ENCODE measurements at regions not wholly inside any gene's neighbourhood (a gene's known extent, or its start where the extent isn't known, plus 50 kb on each side); places are given as distances from the start of the nearest gene placed in this dataset.

DNA sequence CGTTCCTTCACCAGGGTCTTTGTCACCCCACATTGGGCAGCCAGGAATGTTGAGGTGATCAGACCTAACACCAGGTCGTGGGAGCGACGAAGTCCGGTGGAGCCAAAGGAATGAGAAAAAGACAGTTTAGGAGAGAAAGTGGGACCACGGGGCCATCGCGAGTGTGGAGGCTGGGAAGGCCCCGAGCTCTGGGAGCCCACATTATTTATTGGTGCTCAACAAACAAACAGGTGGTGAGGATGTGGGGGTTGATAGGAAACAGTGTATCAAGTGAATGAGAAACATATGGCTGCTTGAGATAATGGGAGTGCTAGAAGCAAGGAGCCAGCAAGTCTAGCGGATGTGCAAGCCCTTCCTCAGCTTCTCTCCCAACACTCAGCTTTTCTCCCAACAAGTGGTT is 287.1 kb upstream of the SGK1 start:
- in situ Hi-C loops (cut with HindIII; ENCODE audit: low pct_ligation_motif_present, low sequenced_read_pairs) = no loop called here
- H3K36me3 ChIP-seq (replicated peaks) = no peaks in the 10 kb centered on the region
- no peak overlapping the region for H3K4me3 ChIP-seq (ENCODE audit: low read depth, low read length)
- H3K27me3 ChIP-seq (replicated peaks) = no peaks in the 10 kb centered on the region
- TF ChIP-seq, protein P1, sequence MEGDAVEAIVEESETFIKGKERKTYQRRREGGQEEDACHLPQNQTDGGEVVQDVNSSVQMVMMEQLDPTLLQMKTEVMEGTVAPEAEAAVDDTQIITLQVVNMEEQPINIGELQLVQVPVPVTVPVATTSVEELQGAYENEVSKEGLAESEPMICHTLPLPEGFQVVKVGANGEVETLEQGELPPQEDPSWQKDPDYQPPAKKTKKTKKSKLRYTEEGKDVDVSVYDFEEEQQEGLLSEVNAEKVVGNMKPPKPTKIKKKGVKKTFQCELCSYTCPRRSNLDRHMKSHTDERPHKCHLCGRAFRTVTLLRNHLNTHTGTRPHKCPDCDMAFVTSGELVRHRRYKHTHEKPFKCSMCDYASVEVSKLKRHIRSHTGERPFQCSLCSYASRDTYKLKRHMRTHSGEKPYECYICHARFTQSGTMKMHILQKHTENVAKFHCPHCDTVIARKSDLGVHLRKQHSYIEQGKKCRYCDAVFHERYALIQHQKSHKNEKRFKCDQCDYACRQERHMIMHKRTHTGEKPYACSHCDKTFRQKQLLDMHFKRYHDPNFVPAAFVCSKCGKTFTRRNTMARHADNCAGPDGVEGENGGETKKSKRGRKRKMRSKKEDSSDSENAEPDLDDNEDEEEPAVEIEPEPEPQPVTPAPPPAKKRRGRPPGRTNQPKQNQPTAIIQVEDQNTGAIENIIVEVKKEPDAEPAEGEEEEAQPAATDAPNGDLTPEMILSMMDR (IDR thresholded peaks at IDR 0.05; ENCODE audit: low read depth, low read length, missing control alignments) = no peak
- H3K27ac ChIP-seq = no peak overlapping the region
- no peak for DNase-seq

DNA sequence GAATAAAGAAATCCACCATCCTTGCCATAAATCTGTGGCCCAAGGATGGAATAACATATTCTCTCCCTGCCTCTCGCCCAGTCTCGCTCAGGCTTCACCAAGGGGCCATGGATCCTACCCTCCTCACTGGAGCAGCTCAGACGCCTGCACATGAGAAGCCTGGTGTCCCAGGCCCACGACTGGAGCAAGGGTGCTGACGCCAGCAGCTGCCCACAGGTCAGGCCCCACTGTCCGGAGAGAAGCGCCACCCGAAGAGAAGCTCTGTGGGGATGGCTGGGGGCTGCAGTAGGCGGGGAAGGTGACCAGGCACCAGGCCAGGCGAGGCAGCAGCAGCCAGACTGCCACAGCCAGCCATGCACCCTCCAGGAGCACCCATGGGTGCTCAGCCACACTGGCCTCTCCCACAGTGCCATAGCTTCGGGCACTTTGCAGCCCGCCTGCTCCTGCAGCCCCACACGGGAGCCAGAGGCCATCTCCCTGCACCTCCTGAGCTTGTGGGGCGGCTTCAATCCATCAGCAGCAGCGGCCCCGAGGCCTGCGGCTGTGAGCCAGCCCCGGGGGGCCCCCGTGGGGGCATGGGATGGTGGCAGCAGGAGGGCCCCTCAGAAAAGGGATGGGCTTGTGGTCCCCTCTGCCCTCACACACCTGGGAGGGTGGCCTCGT is 286.2 kb upstream of the SGK1 start:
- no peaks in the 10 kb centered on the region for H3K27me3 ChIP-seq (replicated peaks)
- H3K4me3 ChIP-seq (ENCODE audit: low read depth, low read length) = no peak overlapping the region
- no peak overlapping the region for H3K27ac ChIP-seq
- TF ChIP-seq, protein P1 (IDR thresholded peaks at IDR 0.05; ENCODE audit: low read depth, low read length, missing control alignments) = no peak
- in situ Hi-C loops (cut with HindIII; ENCODE audit: low pct_ligation_motif_present, low sequenced_read_pairs) = no loop called here
- no peak for DNase-seq
- H3K36me3 ChIP-seq (replicated peaks) = no peaks in the 10 kb centered on the region

DNA sequence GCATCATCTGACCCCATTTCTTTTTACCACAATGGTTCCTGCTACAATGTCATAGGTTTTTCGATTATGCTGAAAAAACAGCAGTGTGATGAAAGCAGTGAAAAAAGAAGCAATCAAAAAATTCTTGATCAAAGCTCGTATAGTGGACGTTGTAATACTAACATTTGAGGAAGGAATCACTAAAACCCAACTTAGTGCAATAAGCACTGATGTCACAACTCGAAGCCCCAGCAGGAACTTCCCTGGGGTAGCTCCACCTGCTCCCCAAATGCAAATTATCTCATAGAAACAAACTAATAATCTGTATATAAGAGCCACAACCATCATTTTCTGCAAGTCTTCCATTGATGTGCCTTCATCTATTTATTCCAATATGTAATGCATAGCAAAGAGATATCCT is 285.6 kb upstream of the SGK1 start:
- in situ Hi-C loops (cut with HindIII; ENCODE audit: low pct_ligation_motif_present, low sequenced_read_pairs) = no loop called here
- TF ChIP-seq, protein P1 (IDR thresholded peaks at IDR 0.05; ENCODE audit: low read depth, low read length, missing control alignments) = no peak
- DNase-seq = no peak
- H3K27ac ChIP-seq = no peak overlapping the region
- H3K36me3 ChIP-seq (replicated peaks) = no peaks in the 10 kb centered on the region
- H3K4me3 ChIP-seq (ENCODE audit: low read depth, low read length) = no peak overlapping the region
- no peaks in the 10 kb centered on the region for H3K27me3 ChIP-seq (replicated peaks)

DNA sequence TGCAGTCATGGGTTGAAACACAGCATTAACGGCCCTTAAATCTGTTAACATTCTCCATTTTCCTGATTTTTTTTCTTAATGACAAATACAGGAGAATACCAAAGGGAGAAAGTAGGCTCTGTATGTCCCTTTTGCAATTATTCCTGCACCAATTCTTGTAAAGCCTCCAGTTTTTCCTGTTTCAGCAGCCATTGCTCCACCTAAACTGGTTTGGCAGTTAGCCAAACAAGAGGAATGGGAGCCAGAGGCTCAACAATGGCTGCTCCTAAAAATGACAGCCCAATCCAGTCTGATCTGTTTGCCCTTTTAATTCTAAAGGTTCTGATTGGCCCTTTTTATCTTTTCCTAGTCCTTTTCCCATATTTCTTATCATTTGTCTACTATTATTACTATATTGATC is 284.2 kb upstream of the SGK1 start:
- in situ Hi-C loops (cut with HindIII; ENCODE audit: low pct_ligation_motif_present, low sequenced_read_pairs) = no loop called here
- DNase-seq = no peak
- TF ChIP-seq, protein P1 (IDR thresholded peaks at IDR 0.05; ENCODE audit: low read depth, low read length, missing control alignments) = no peak
- Histone ChIP-seq H3K27ac (no peak overlapping the region), H3K27me3 (replicated peaks) (no peaks in the 10 kb centered on the region), H3K4me3 (ENCODE audit: low read depth, low read length) (no peak overlapping the region), H3K36me3 (replicated peaks) (no peaks in the 10 kb centered on the region)

DNA sequence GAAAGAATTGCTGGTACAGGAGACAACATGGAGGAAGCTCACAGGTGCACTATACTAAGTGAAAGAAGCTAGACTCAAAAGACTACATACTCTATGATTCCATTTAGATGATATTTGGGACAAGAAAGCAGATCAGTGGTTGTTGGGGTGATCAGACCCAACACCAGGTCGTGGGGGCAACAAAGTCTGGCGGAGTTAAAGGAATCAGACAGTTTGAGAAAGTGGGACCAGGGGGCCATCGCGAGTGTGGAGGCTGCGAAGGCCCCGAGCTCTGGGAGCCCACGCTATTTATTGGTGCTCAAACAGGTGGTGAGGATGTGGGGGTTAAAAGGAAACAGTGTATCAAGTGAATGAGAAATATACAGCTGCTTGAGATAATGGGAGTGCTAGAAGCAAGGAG is 282.8 kb upstream of the SGK1 start:
- no peak for DNase-seq
- TF ChIP-seq, protein P1 (IDR thresholded peaks at IDR 0.05; ENCODE audit: low read depth, low read length, missing control alignments) = no peak
- no peak overlapping the region for H3K4me3 ChIP-seq (ENCODE audit: low read depth, low read length)
- in situ Hi-C loops (cut with HindIII; ENCODE audit: low pct_ligation_motif_present, low sequenced_read_pairs) = no loop called here
- no peak overlapping the region for H3K27ac ChIP-seq
- no peaks in the 10 kb centered on the region for H3K27me3 ChIP-seq (replicated peaks)
- no peaks in the 10 kb centered on the region for H3K36me3 ChIP-seq (replicated peaks)

DNA sequence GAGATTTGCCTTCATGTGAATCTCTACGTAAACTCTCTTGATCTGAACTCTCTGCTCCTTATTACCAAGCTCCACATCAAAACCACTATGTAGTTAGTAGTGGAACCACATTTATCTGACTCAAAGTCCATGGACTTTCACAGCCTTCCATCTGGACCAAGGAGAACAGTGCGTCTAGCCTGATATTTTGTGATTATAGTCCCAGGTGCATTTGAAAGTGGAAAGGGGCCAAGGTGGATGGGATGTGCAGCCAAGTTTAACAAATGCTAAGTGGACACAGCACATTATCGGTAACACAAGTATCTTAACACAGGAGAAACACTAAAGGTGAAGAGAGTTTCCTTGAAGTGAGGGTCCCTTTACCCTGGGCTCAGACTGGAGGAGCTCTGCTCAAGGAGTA is 281.2 kb upstream of the SGK1 start:
- H3K4me3 ChIP-seq (ENCODE audit: low read depth, low read length) = no peak overlapping the region
- in situ Hi-C loops (cut with HindIII; ENCODE audit: low pct_ligation_motif_present, low sequenced_read_pairs) = no loop called here
- no peaks in the 10 kb centered on the region for H3K36me3 ChIP-seq (replicated peaks)
- no peak for DNase-seq
- TF ChIP-seq, protein P1 (IDR thresholded peaks at IDR 0.05; ENCODE audit: low read depth, low read length, missing control alignments) = no peak
- H3K27me3 ChIP-seq (replicated peaks) = no peaks in the 10 kb centered on the region
- H3K27ac ChIP-seq = no peak overlapping the region
